Thyroid gland (tissue), 4 donors: ENCODE measurements at regions not wholly inside any gene's neighbourhood (a gene's known extent, or its start where the extent isn't known, plus 50 kb on each side); places are given as distances from the start of the nearest gene placed in this dataset.

Source experiments
- DNase-seq, 2 donors: peaks; one replicate each; pipeline ENCODE4 v3.0.0-alpha.2; 2019
- H3K27ac ChIP-seq, 3 donors: fragments of 200-600 bp; sonication (generic); 1 replicate in 2 of 3; 2 replicates in 1 of 3; pipeline ENCODE4 v1.5.1; 2016 to 2019; ENCODE audit warnings: mild to moderate bottlenecking in 1 of 3, moderate library complexity in 1 of 3
- H3K27me3 ChIP-seq: fragments of 200-600 bp; sonication (generic); one replicate; pipeline ENCODE4 v1.5.1; 2019
- H3K36me3 ChIP-seq, 2 donors: fragments of 200-600 bp; sonication (generic); one replicate each; pipeline ENCODE4 v1.5.1; 2016 to 2019
- H3K4me1 ChIP-seq, 2 donors: fragments of 200-600 bp; sonication (generic); one replicate each; pipeline ENCODE4 v1.5.1; 2017 to 2019
- H3K4me3 ChIP-seq, 3 donors: fragments of 200-600 bp; sonication (generic); replicated peaks in 1 of 3; 1 replicate in 2 of 3; 2 replicates in 1 of 3; pipeline ENCODE4 v1.5.1; 2016; ENCODE audit warnings: mild to moderate bottlenecking in 1 of 3
- H3K9me3 ChIP-seq: fragments of 200-600 bp; sonication (generic); one replicate; pipeline ENCODE4 v1.5.1; 2017
- CTCF ChIP-seq, 6 experiments: fragments of 200-600 bp in 3 of 6; fragments of 450-650 bp in 3 of 6; sonication (generic) in 3 of 6; IDR thresholded peaks; one replicate each; pipeline ENCODE4 v1.5.1; 2016 to 2019; ENCODE audit warnings: antibody characterized with exemption in 6 of 6, mild to moderate bottlenecking in 2 of 6, inconsistent platforms in 1 of 6, moderate library complexity in 1 of 6
- POLR2A ChIP-seq, 2 donors: fragments of 450-650 bp; IDR thresholded peaks; one replicate each; pipeline ENCODE4 v1.6.1; 2017; ENCODE audit warnings: antibody characterized with exemption in 2 of 2, mild to moderate bottlenecking in 2 of 2, moderate library complexity in 1 of 2
- WGBS, 2 donors: methylation state at CpG; one replicate each; pipeline ENCODE4 v1.1.5; 2017; 5-methylcytosine and 5-hydroxymethylcytosine counted together
- intact Hi-C: fragments of 100-400 bp; cut with DNase I; formaldehyde crosslinking; loops from one replicate; pipeline ENCODE4 v1.15.1; 2023

DNA sequence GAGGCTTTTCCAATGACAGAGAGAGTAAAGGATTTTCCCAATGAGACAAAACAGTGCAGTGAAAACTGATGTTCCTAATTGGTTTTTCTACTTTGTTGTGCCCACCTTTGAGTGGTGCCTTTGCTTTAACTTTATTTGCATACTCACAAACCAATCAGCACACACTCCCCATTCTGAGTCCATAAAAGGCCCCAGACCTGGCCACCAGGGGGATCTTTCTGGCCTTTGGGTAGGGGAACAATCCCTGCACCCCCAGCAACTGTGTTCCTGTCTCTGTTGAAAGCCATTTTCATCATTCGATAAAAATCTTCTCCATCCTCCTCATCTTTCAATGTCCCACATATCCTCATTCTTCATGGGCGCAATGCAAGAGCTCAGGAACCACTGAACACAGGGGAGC, 252.8 kb downstream of the B3GLCT start:
- H3K9me3 ChIP-seq, result no peaks in the 10 kb centered on the region
- H3K27me3 ChIP-seq, result no peaks in the 10 kb centered on the region
- no peak overlapping the region for H3K27ac ChIP-seq
- H3K4me3 ChIP-seq, result no peak overlapping the region
- TF ChIP-seq CTCF (IDR thresholded peaks at IDR 0.05), result no peak
- TF ChIP-seq POLR2A (IDR thresholded peaks at IDR 0.05), result no peak
- intact Hi-C loops, result no loop called here
- no peak for DNase-seq
- no peaks in the 10 kb centered on the region for H3K4me1 ChIP-seq
- no peaks in the 10 kb centered on the region for H3K36me3 ChIP-seq
- 98% methylated on average over 2 of the region's 2 CpGs for WGBS, 2 donors

GRCh38 chr13:31455581-31455980, 255.8 kb downstream of the B3GLCT start:
- intact Hi-C loops, result no loop called here
- Histone ChIP-seq H3K4me3 (no peak overlapping the region), H3K27ac (no peak overlapping the region), H3K36me3 (no peaks in the 10 kb centered on the region), H3K4me1 (no peaks in the 10 kb centered on the region), H3K9me3 (no peaks in the 10 kb centered on the region), H3K27me3 (no peaks in the 10 kb centered on the region)
- no peak for TF ChIP-seq CTCF (IDR thresholded peaks at IDR 0.05)
- no peak for TF ChIP-seq POLR2A (IDR thresholded peaks at IDR 0.05)
- DNase-seq, result no peak

GRCh38 chr13:31456056-31456455, 256.3 kb downstream of the B3GLCT start:
- Histone ChIP-seq H3K27me3 (no peaks in the 10 kb centered on the region), H3K9me3 (no peaks in the 10 kb centered on the region), H3K36me3 (no peaks in the 10 kb centered on the region), H3K27ac (no peak overlapping the region), H3K4me3 (no peak overlapping the region), H3K4me1 (no peaks in the 10 kb centered on the region)
- intact Hi-C loops, result no loop called here
- no peak for TF ChIP-seq POLR2A (IDR thresholded peaks at IDR 0.05)
- DNase-seq, result no peak

GRCh38 chr13:31460061-31460460, 260.3 kb downstream of the B3GLCT start:
- no peak for DNase-seq
- Histone ChIP-seq H3K4me3 (no peak overlapping the region), H3K9me3 (no peaks in the 10 kb centered on the region), H3K4me1 (no peaks in the 10 kb centered on the region), H3K36me3 (no peaks in the 10 kb centered on the region), H3K27ac (no peak overlapping the region), H3K27me3 (no peaks in the 10 kb centered on the region)
- TF ChIP-seq CTCF (IDR thresholded peaks at IDR 0.05) (no peak), POLR2A (IDR thresholded peaks at IDR 0.05) (no peak)
- intact Hi-C loops, result no loop called here
- 66 to 68% methylated on average over 3 of the region's 3 CpGs for WGBS, 2 donors

DNA sequence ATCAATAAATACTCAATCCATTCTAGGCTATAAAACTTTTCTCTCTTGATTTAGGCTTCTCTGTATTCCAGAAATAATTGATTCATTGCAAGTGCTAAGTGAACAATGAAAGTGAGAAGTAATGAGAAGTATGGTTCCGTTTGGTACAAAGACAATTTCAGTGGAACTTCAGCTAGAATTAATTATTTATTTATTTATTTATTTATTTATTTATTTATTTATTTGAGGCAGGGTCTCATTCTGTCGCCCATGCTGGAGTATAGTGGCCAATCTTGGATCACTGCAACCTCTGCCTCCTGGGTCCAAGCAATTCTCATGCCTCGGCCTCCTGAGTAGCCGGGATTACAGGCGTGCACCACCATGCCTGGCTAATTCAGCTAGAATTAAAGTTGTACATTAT, 262.1 kb downstream of the B3GLCT start:
- Histone ChIP-seq H3K27me3 (no peaks in the 10 kb centered on the region), H3K9me3 (no peaks in the 10 kb centered on the region), H3K4me3 (no peak overlapping the region), H3K4me1 (no peaks in the 10 kb centered on the region), H3K27ac (no peak overlapping the region), H3K36me3 (no peaks in the 10 kb centered on the region)
- DNase-seq, result no peak
- TF ChIP-seq POLR2A (IDR thresholded peaks at IDR 0.05) (no peak), CTCF (IDR thresholded peaks at IDR 0.05) (no peak)
- WGBS, 2 donors, result 92 to 93% methylated on average over 5 of the region's 5 CpGs
- intact Hi-C loops, result no loop called here

- Histone ChIP-seq H3K4me3 (no peak overlapping the region), H3K36me3 (no peaks in the 10 kb centered on the region), H3K9me3 (no peaks in the 10 kb centered on the region), H3K27ac (no peak overlapping the region), H3K27me3 (no peaks in the 10 kb centered on the region), H3K4me1 (no peaks in the 10 kb centered on the region)
- TF ChIP-seq CTCF (IDR thresholded peaks at IDR 0.05) (no peak), POLR2A (IDR thresholded peaks at IDR 0.05) (no peak)
- DNase-seq, result no peak
- intact Hi-C loops, result no loop called here
- 86 to 91% methylated on average over 3 of the region's 3 CpGs for WGBS, 2 donors
Observed at GRCh38 chr13:31462766-31463165, 263.0 kb downstream of the B3GLCT start.
